Stimulated activated CD4-positive, alpha-beta T cell treated with anti-CD3 and anti-CD28 coated beads, Interleukin-4, amount 100 ng/mL, for 1 hour (primary cell): ENCODE measurements at regions not wholly inside any gene's neighbourhood (a gene's known extent, or its start where the extent isn't known, plus 50 kb on each side); places are given as distances from the start of the nearest gene placed in this dataset.

Experiments used
- DNase-seq: peaks from one replicate; pipeline ENCODE4 v3.0.0-alpha.2; 2020

GRCh38 chr2:217468042-217468830 lies 534.6 kb downstream of the TNS1 start:
- no peak for DNase-seq

GRCh38 chr2:217467331-217467730 lies 535.5 kb downstream of the TNS1 start:
- no peak for DNase-seq

- no peak for DNase-seq
Measured at GRCh38 chr2:217466805-217467204, 536.0 kb downstream of the TNS1 start.

GRCh38 chr2:217466104-217466503 lies 536.7 kb downstream of the TNS1 start:
- no peak for DNase-seq

GRCh38 chr2:217465100-217465499 lies 537.7 kb downstream of the TNS1 start:
- no peak for DNase-seq

GRCh38 chr2:217463402-217464075 lies 539.3 kb downstream of the TNS1 start:
- no peak for DNase-seq

GRCh38 chr2:217462121-217462520 lies 540.7 kb downstream of the TNS1 start:
- no peak for DNase-seq

GRCh38 chr2:217461674-217462073 lies 541.1 kb downstream of the TNS1 start:
- no peak for DNase-seq

- DNase-seq = no peak
Measured at GRCh38 chr2:217459680-217460405, 543.0 kb downstream of the TNS1 start.

- no peak for DNase-seq
Measured at GRCh38 chr2:217459016-217459415, 543.8 kb downstream of the TNS1 start.

GRCh38 chr2:217456016-217456415 lies 546.8 kb downstream of the TNS1 start:
- no peak for DNase-seq

GRCh38 chr2:217452928-217453327 lies 549.9 kb downstream of the TNS1 start:
- DNase-seq = no peak

GRCh38 chr2:217451666-217452065 lies 551.1 kb downstream of the TNS1 start:
- no peak for DNase-seq

- DNase-seq = no peak
Measured at GRCh38 chr2:217449444-217449843, 553.4 kb downstream of the TNS1 start.

GRCh38 chr2:217448860-217449259 lies 553.9 kb downstream of the TNS1 start:
- DNase-seq = no peak

- no peak for DNase-seq
Measured at GRCh38 chr2:217445723-217446122, 557.1 kb downstream of the TNS1 start.

GRCh38 chr2:217444932-217445331 lies 557.9 kb downstream of the TNS1 start:
- DNase-seq = no peak

GRCh38 chr2:217444509-217444908 lies 558.3 kb downstream of the TNS1 start:
- DNase-seq = no peak

- no peak for DNase-seq
Measured at GRCh38 chr2:217443601-217444000, 559.2 kb downstream of the TNS1 start.

GRCh38 chr2:217440000-217440399 lies 562.8 kb downstream of the TNS1 start:
- no peak for DNase-seq

GRCh38 chr2:217438821-217439220 lies 564.0 kb downstream of the TNS1 start:
- no peak for DNase-seq

GRCh38 chr2:217438136-217438535 lies 564.7 kb downstream of the TNS1 start:
- DNase-seq = no peak

GRCh38 chr2:217437290-217437870 lies 565.4 kb downstream of the TNS1 start:
- no peak for DNase-seq
